ENCODE measurements at regions not wholly inside any gene's neighbourhood (a gene's known extent, or its start where the extent isn't known, plus 50 kb on each side); places are given as distances from the start of the nearest gene placed in this dataset.

DNA sequence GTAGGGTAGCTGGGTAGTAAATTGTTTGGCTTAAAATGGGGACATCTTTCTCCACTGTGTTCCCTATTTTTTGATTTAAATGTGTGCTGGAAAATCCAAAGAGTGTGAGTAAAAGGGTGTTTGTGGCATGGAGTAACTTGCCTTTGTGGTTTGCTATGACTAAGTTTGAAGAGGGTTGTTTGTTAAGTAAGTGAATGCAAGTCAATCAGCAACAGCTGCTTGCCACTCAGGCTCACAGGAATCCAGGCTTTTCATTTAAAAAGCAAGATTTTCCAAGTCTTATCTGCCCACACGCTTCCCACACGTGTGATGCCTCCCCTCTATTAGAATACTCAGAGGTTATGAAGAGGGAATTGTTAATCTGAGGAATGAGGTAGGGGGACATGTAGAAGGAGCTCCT, 847.7 kb upstream of the RBFOX1 start:
- no peak overlapping the region for H3K4me2 ChIP-seq (ENCODE audit: unreplicated experiment)
- no peak for DNase-seq
- H3K9me3 ChIP-seq (ENCODE audit: low read depth), result no peaks in the 10 kb centered on the region
- no peaks in the 10 kb centered on the region for H3K36me3 ChIP-seq (ENCODE audit: low read depth)
- no peaks in the 10 kb centered on the region for H4K20me1 ChIP-seq (ENCODE audit: insufficient read depth)
- H3K9me2 ChIP-seq (ENCODE audit: insufficient read depth), result no peaks in the 10 kb centered on the region
- H3K27me3 ChIP-seq (replicated peaks; ENCODE audit: insufficient read depth), result no peaks in the 10 kb centered on the region
- no peak overlapping the region for H3K4me3 ChIP-seq
- no peaks in the 10 kb centered on the region for H3F3A ChIP-seq (ENCODE audit: insufficient read depth)
- in situ Hi-C loops (cut with MboI), result no loop called here
- 3 to 4% methylated on average over 2 of the region's 2 CpGs for WGBS, 2 experiments (ENCODE audit: low coverage in 1 of 2, low lambda C conversion rate in 2 of 2, missing lambda C conversion rate in 2 of 2)
- TF ChIP-seq EZH2phosphoT487 (IDR thresholded peaks at IDR 0.05; ENCODE audit: insufficient read depth, low read depth), result no peak
- TF ChIP-seq EZH2 (IDR thresholded peaks at IDR 0.05; ENCODE audit: insufficient read depth, poor library complexity, severe bottlenecking), result no peak
- H3K79me2 ChIP-seq (ENCODE audit: insufficient read depth), result no peaks in the 10 kb centered on the region
- no peak overlapping the region for H3K27ac ChIP-seq
- no peaks in the 10 kb centered on the region for H3K4me1 ChIP-seq (ENCODE audit: insufficient read depth)
- H3K9ac ChIP-seq, result no peak overlapping the region
- H2AFZ ChIP-seq, result no peak overlapping the region

DNA sequence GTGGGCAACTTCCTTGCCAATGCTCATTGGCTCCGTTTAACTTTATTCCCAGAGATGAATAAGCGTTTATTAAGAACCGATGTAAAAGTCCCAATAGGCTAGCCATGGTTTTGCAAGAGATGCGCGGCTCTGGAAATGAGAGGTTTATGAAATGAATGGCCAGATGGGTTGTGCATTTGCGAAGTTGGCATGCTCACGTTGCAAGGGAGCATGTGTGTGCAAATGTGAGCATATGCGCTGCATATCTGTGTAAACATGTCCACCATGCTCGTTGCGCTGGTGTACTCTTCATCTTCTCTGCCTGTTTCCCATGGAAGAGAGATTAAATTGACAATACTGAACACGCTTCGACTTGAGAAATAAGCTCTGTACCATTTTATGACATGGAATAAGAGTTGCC, 848.6 kb upstream of the RBFOX1 start:
- Histone ChIP-seq H4K20me1 (ENCODE audit: insufficient read depth) (no peaks in the 10 kb centered on the region), H3K9me3 (ENCODE audit: low read depth) (no peaks in the 10 kb centered on the region)

DNA sequence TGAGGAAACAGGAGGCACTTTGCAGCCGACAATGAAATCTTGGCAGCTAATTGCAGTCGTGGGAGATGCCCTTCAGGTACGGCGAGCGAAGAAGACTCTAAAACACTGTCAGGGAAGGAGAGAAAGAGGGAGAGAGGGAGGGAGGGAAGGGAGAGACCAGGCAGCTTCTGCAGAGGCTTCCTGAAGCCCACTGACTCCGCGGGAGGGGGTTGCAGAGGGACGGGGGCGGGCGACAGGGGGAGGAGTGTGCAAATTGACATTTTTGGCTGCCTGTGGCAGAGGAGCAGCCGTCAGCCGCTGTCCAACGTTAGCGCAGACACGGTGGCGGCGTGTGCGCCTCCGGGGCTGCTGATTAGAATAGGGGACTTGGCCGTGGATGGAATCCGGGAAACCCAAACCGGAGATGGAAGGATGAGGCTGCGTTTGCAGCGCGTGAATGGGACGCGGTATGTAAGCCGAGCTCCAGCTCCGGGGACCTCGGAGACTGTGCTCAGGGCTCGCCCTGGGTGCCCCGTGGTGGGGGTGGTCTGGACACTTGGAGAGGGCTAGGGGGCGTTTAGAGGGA, 849.1 kb upstream of the RBFOX1 start:
- no peak overlapping the region for H3K4me3 ChIP-seq
- no peak overlapping the region for H2AFZ ChIP-seq
- H3K79me2 ChIP-seq (ENCODE audit: insufficient read depth), result no peaks in the 10 kb centered on the region
- H3F3A ChIP-seq (ENCODE audit: insufficient read depth), result no peaks in the 10 kb centered on the region
- no peaks in the 10 kb centered on the region for H4K20me1 ChIP-seq (ENCODE audit: insufficient read depth)
- H3K27ac ChIP-seq, result no peak overlapping the region
- TF ChIP-seq EZH2 (IDR thresholded peaks at IDR 0.05; ENCODE audit: insufficient read depth, poor library complexity, severe bottlenecking) (no peak), EZH2phosphoT487 (IDR thresholded peaks at IDR 0.05; ENCODE audit: insufficient read depth, low read depth) (no peak)
- in situ Hi-C loops (cut with MboI), result no loop called here
- no peak for DNase-seq
- H3K9ac ChIP-seq, result no peak overlapping the region
- no peaks in the 10 kb centered on the region for H3K9me2 ChIP-seq (ENCODE audit: insufficient read depth)
- no peaks in the 10 kb centered on the region for H3K9me3 ChIP-seq (ENCODE audit: low read depth)
- no peak overlapping the region for H3K4me2 ChIP-seq (ENCODE audit: unreplicated experiment)
- no peaks in the 10 kb centered on the region for H3K27me3 ChIP-seq (replicated peaks; ENCODE audit: insufficient read depth)
- no peaks in the 10 kb centered on the region for H3K4me1 ChIP-seq (ENCODE audit: insufficient read depth)
- 4 to 9% methylated on average over 25 to 32 of the region's 33 CpGs for WGBS, 2 experiments (ENCODE audit: low coverage in 1 of 2, low lambda C conversion rate in 2 of 2, missing lambda C conversion rate in 2 of 2)
- no peaks in the 10 kb centered on the region for H3K36me3 ChIP-seq (ENCODE audit: low read depth)

More for the DNA sequence above, 848.6 kb upstream of the RBFOX1 start:
- TF ChIP-seq EZH2phosphoT487 (IDR thresholded peaks at IDR 0.05; ENCODE audit: insufficient read depth, low read depth) (no peak), EZH2 (IDR thresholded peaks at IDR 0.05; ENCODE audit: insufficient read depth, poor library complexity, severe bottlenecking) (no peak)
- Histone ChIP-seq H3K27ac (no peak overlapping the region), H3F3A (ENCODE audit: insufficient read depth) (no peaks in the 10 kb centered on the region), H3K9me2 (ENCODE audit: insufficient read depth) (no peaks in the 10 kb centered on the region), H3K4me1 (ENCODE audit: insufficient read depth) (no peaks in the 10 kb centered on the region), H3K4me3 (no peak overlapping the region), H3K4me2 (ENCODE audit: unreplicated experiment) (no peak overlapping the region), H3K27me3 (replicated peaks; ENCODE audit: insufficient read depth) (no peaks in the 10 kb centered on the region), H3K36me3 (ENCODE audit: low read depth) (no peaks in the 10 kb centered on the region), H3K9ac (no peak overlapping the region), H2AFZ (no peak overlapping the region), H3K79me2 (ENCODE audit: insufficient read depth) (no peaks in the 10 kb centered on the region)
- 23 to 29% methylated on average over 12 of the region's 12 CpGs for WGBS, 2 experiments (ENCODE audit: low coverage in 1 of 2, low lambda C conversion rate in 2 of 2, missing lambda C conversion rate in 2 of 2)
- in situ Hi-C loops (cut with MboI), result no loop called here
- no peak for DNase-seq

DNA sequence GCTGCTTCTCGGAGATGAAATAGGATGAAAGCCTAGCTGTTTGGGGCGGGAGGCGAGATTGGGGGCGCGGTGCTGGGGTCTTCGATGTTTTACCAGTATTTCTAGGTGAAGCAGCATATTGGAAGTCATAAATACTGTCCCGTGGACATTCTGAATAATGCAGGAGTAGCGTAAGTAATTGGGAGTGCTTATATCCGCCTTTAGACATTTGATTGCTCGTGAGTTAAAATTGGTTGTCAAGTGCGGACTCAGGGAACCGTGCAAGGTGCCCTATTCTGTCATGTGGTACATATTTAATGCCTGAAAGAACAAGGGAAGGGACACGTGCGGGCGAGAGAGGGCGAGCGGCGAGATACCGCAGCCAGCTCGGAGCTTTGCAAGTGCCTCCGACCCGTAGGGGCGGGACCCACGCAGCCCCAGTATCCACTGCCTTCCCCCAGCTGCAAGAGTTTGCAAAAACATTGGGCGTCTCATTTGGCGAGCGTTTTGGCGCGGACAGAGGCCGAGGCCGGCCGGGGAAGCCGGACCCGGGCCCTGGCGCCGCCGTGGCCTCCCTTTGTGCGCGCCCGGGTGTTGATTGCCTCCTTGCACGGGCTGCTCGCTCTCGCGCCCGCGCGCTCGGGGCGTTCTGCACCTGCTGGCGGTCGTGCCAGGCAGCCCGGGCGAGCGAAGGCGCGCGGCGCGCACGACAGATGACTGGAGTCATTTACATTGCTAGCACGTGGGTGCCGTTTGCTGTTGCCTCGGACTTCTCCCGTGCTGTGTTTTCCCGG, 849.8 kb upstream of the RBFOX1 start:
- in situ Hi-C loops (cut with MboI), result no loop called here
- TF ChIP-seq EZH2 (IDR thresholded peaks at IDR 0.05; ENCODE audit: insufficient read depth, poor library complexity, severe bottlenecking) (no peak), EZH2phosphoT487 (IDR thresholded peaks at IDR 0.05; ENCODE audit: insufficient read depth, low read depth) (no peak)
- Histone ChIP-seq H3K9me2 (ENCODE audit: insufficient read depth) (no peaks in the 10 kb centered on the region), H3K9ac (no peak overlapping the region), H3K27me3 (replicated peaks; ENCODE audit: insufficient read depth) (no peaks in the 10 kb centered on the region), H3K4me1 (ENCODE audit: insufficient read depth) (no peaks in the 10 kb centered on the region), H3K9me3 (ENCODE audit: low read depth) (no peaks in the 10 kb centered on the region), H2AFZ (no peak overlapping the region), H3K36me3 (ENCODE audit: low read depth) (no peaks in the 10 kb centered on the region), H3K4me2 (ENCODE audit: unreplicated experiment) (no peak overlapping the region), H3K4me3 (no peak overlapping the region), H3K27ac (no peak overlapping the region), H3K79me2 (ENCODE audit: insufficient read depth) (no peaks in the 10 kb centered on the region), H3F3A (ENCODE audit: insufficient read depth) (no peaks in the 10 kb centered on the region), H4K20me1 (ENCODE audit: insufficient read depth) (no peaks in the 10 kb centered on the region)
- WGBS, 2 experiments (ENCODE audit: low coverage in 1 of 2, low lambda C conversion rate in 2 of 2, missing lambda C conversion rate in 2 of 2), result 3 to 4% methylated on average over 58 to 59 of the region's 65 CpGs
- DNase-seq, result no peak

All from GM23248 (cell line).